ENCODE measurements at regions not wholly inside any gene's neighbourhood (a gene's known extent, or its start where the extent isn't known, plus 50 kb on each side); places are given as distances from the start of the nearest gene placed in this dataset.

- Histone ChIP-seq H3K4me2 (ENCODE audit: insufficient read depth, low read length) (no peak overlapping the region), H2AFZ (ENCODE audit: low read depth, low read length) (no peak overlapping the region), H3K27me3 (ENCODE audit: control insufficient read depth in 2 of 2, insufficient read depth in 2 of 2, low read length in 2 of 2) (no peaks in the 10 kb centered on the region), H3K9ac (replicated peaks; ENCODE audit: extremely low read depth, insufficient read depth, low read length) (no peak overlapping the region), H3K4me3 (replicated peaks in 1 of 3; ENCODE audit: insufficient read depth in 1 of 3, low read depth in 1 of 3, low read length in 3 of 3) (no peak overlapping the region), H4K20me1 (replicated peaks; ENCODE audit: control insufficient read depth, extremely low read depth, insufficient read depth, low read length) (no peaks in the 10 kb centered on the region), H3K27ac (ENCODE audit: insufficient read depth, low read depth, low read length) (no peak overlapping the region), H3K4me1 (ENCODE audit: control insufficient read depth, extremely low read depth, insufficient read depth, low read length) (no peaks in the 10 kb centered on the region), H3K79me2 (ENCODE audit: control insufficient read depth, insufficient read depth, low read length) (no peaks in the 10 kb centered on the region), H3K9me3 (replicated peaks; ENCODE audit: control insufficient read depth, insufficient read depth, low read length) (peaks cover 1% of the 10 kb centered on the region), H3K36me3 (ENCODE audit: control insufficient read depth in 2 of 2, extremely low read depth in 1 of 2, insufficient read depth in 2 of 2, low read length in 2 of 2) (no peaks in the 10 kb centered on the region), H3K9me1 (replicated peaks; ENCODE audit: control insufficient read depth, extremely low read depth, insufficient read depth, low read length) (no peaks in the 10 kb centered on the region)
- ChIA-PET CTCF (no interaction called here), POLR2A (no interaction called here)
- no TSS peak for BruUV-seq (replicated peaks)
- DNase-seq (ENCODE audit: low read depth, low spot score) = no peak
- dilution Hi-C loops (cut with MboI; ENCODE audit: extremely low pct_ligation_motif_present, low sequenced_read_pairs) = no loop called here
- no peak for FAIRE-seq
- TF ChIP-seq GATA2 (IDR thresholded peaks at IDR 0.05; ENCODE audit: insufficient read depth, insufficient read length, low read depth, low read length) (no peak), FOS (IDR thresholded peaks at IDR 0.05; ENCODE audit: borderline replicate concordance, insufficient read depth, low read length) (no peak), POLR2AphosphoS5 (IDR thresholded peaks at IDR 0.05; ENCODE audit: insufficient read depth, low read depth, low read length) (no peak), EZH2 (IDR thresholded peaks at IDR 0.05; ENCODE audit: borderline replicate concordance, low read depth, low read length, severe bottlenecking) (no peak), MYC (IDR thresholded peaks at IDR 0.05; ENCODE audit: low read depth, low read length) (no peak), CTCF (IDR thresholded peaks at IDR 0.05; ENCODE audit: extremely low read depth in 1 of 2, insufficient read depth in 1 of 2, low read depth in 1 of 2, low read length in 2 of 2) (no peak), POLR2A (IDR thresholded peaks at IDR 0.05; ENCODE audit: low read depth, low read length) (no peak), JUN (IDR thresholded peaks at IDR 0.05; ENCODE audit: borderline replicate concordance, insufficient read depth, insufficient read length, low read depth) (no peak)
- TF ChIP-seq, protein P1, sequence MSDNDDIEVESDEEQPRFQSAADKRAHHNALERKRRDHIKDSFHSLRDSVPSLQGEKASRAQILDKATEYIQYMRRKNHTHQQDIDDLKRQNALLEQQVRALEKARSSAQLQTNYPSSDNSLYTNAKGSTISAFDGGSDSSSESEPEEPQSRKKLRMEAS (IDR thresholded peaks at IDR 0.05; ENCODE audit: insufficient read depth, insufficient read length) = no peak
- intact Hi-C loops (cut with micrococcal nuclease) = no loop called here
Observed at GRCh38 chr10:111370101-111370500, 293.3 kb downstream of the ADRA2A start.

All from endothelial cell of umbilical vein (primary cell).